MG63 (cell line): ENCODE measurements at regions not wholly inside any gene's neighbourhood (a gene's known extent, or its start where the extent isn't known, plus 50 kb on each side); places are given as distances from the start of the nearest gene placed in this dataset.

Experiments used
- DNase-seq: peaks from one replicate; pipeline ENCODE4 v3.0.0-alpha.2; 2020
- H3K27me3 ChIP-seq: fragments of 250-450 bp; sonication (Bioruptor Pico); 2 replicates; pipeline ENCODE4 v1.5.1; 2020; ENCODE audit warnings: mild to moderate bottlenecking, moderate library complexity
- H3K36me3 ChIP-seq: fragments of 250-450 bp; sonication (Bioruptor Pico); 2 replicates; pipeline ENCODE4 v1.5.1; 2020; ENCODE audit warnings: mild to moderate bottlenecking, moderate library complexity
- H3K4me3 ChIP-seq: fragments of 250-450 bp; sonication (Bioruptor Pico); 2 replicates; pipeline ENCODE4 v1.5.1; 2020; ENCODE audit warnings: mild to moderate bottlenecking, moderate library complexity
- H3K9me3 ChIP-seq: fragments of 250-450 bp; sonication (Bioruptor Pico); 2 replicates; pipeline ENCODE4 v1.5.1; 2020; ENCODE audit warnings: mild to moderate bottlenecking, moderate library complexity

- Histone ChIP-seq H3K9me3 (no peaks in the 10 kb centered on the region), H3K36me3 (no peaks in the 10 kb centered on the region), H3K27me3 (no peaks in the 10 kb centered on the region), H3K4me3 (no peak overlapping the region)
- DNase-seq = no peak
Measured at GRCh38 chr2:19671311-19671710, 230.5 kb downstream of the TTC32 start.

- H3K36me3 ChIP-seq = no peaks in the 10 kb centered on the region
- no peaks in the 10 kb centered on the region for H3K27me3 ChIP-seq
- no peaks in the 10 kb centered on the region for H3K9me3 ChIP-seq
- H3K4me3 ChIP-seq = no peak overlapping the region
- DNase-seq = no peak
Measured at GRCh38 chr2:19670303-19670702, 231.5 kb downstream of the TTC32 start.

GRCh38 chr2:19669559-19669958 is 232.2 kb downstream of the TTC32 start:
- DNase-seq = no peak
- Histone ChIP-seq H3K36me3 (no peaks in the 10 kb centered on the region), H3K4me3 (no peak overlapping the region), H3K27me3 (no peaks in the 10 kb centered on the region), H3K9me3 (no peaks in the 10 kb centered on the region)

- Histone ChIP-seq H3K9me3 (no peaks in the 10 kb centered on the region), H3K4me3 (no peak overlapping the region), H3K36me3 (no peaks in the 10 kb centered on the region), H3K27me3 (no peaks in the 10 kb centered on the region)
- no peak for DNase-seq
Measured at GRCh38 chr2:19669126-19669525, 232.7 kb downstream of the TTC32 start.

- no peaks in the 10 kb centered on the region for H3K36me3 ChIP-seq
Measured at GRCh38 chr2:19667536-19667949, 234.2 kb downstream of the TTC32 start.

GRCh38 chr2:19667085-19667484 is 234.7 kb downstream of the TTC32 start:
- no peaks in the 10 kb centered on the region for H3K9me3 ChIP-seq
- H3K27me3 ChIP-seq = no peaks in the 10 kb centered on the region
- no peak for DNase-seq
- no peak overlapping the region for H3K4me3 ChIP-seq
- H3K36me3 ChIP-seq = no peaks in the 10 kb centered on the region

More at GRCh38 chr2:19667536-19667949, 234.2 kb downstream of the TTC32 start:
- Histone ChIP-seq H3K4me3 (no peak overlapping the region), H3K9me3 (no peaks in the 10 kb centered on the region), H3K27me3 (no peaks in the 10 kb centered on the region)
- DNase-seq = no peak

- peak; percentile 13 for DNase-seq
- H3K9me3 ChIP-seq = no peaks in the 10 kb centered on the region
- no peak overlapping the region for H3K4me3 ChIP-seq
- no peaks in the 10 kb centered on the region for H3K36me3 ChIP-seq
- H3K27me3 ChIP-seq = no peaks in the 10 kb centered on the region
Measured at GRCh38 chr2:19664646-19665045, 237.1 kb downstream of the TTC32 start.

GRCh38 chr2:19659024-19659792 is 242.6 kb downstream of the TTC32 start:
- no peaks in the 10 kb centered on the region for H3K27me3 ChIP-seq
- H3K4me3 ChIP-seq = no peak overlapping the region
- H3K9me3 ChIP-seq = no peaks in the 10 kb centered on the region; the same call in 1 of the 2 replicates
- H3K36me3 ChIP-seq = no peaks in the 10 kb centered on the region
- DNase-seq = no peak

- no peak overlapping the region for H3K4me3 ChIP-seq
- no peaks in the 10 kb centered on the region; the same call in 1 of the 2 replicates for H3K9me3 ChIP-seq
- DNase-seq = no peak
- no peaks in the 10 kb centered on the region for H3K27me3 ChIP-seq
- H3K36me3 ChIP-seq = no peaks in the 10 kb centered on the region
Measured at GRCh38 chr2:19656011-19656410, 245.8 kb downstream of the TTC32 start.

- Histone ChIP-seq H3K27me3 (no peaks in the 10 kb centered on the region), H3K36me3 (no peaks in the 10 kb centered on the region), H3K4me3 (no peak overlapping the region), H3K9me3 (no peaks in the 10 kb centered on the region; the same call in 1 of the 2 replicates)
- no peak for DNase-seq
Measured at GRCh38 chr2:19654310-19655090, 247.3 kb downstream of the TTC32 start.

GRCh38 chr2:19653509-19653908 is 248.3 kb downstream of the TTC32 start:
- Histone ChIP-seq H3K9me3 (no peaks in the 10 kb centered on the region; the same call in 1 of the 2 replicates), H3K4me3 (no peak overlapping the region), H3K36me3 (no peaks in the 10 kb centered on the region), H3K27me3 (no peaks in the 10 kb centered on the region)
- DNase-seq = no peak

GRCh38 chr2:19652811-19653210 is 249.0 kb downstream of the TTC32 start:
- H3K4me3 ChIP-seq = no peak overlapping the region
- H3K27me3 ChIP-seq = no peaks in the 10 kb centered on the region
- DNase-seq = no peak
- no peaks in the 10 kb centered on the region; the same call in 1 of the 2 replicates for H3K9me3 ChIP-seq
- no peaks in the 10 kb centered on the region for H3K36me3 ChIP-seq

- H3K27me3 ChIP-seq = no peaks in the 10 kb centered on the region
- H3K9me3 ChIP-seq = no peaks in the 10 kb centered on the region
- H3K4me3 ChIP-seq = no peak overlapping the region
- no peaks in the 10 kb centered on the region for H3K36me3 ChIP-seq
- DNase-seq = peak; percentile 26
Measured at GRCh38 chr2:19651466-19651865, 250.3 kb downstream of the TTC32 start.

GRCh38 chr2:19649785-19650380 is 251.9 kb downstream of the TTC32 start:
- H3K4me3 ChIP-seq = no peak overlapping the region
- no peaks in the 10 kb centered on the region for H3K9me3 ChIP-seq
- H3K27me3 ChIP-seq = no peaks in the 10 kb centered on the region
- H3K36me3 ChIP-seq = no peaks in the 10 kb centered on the region
- DNase-seq = peak; percentile 89

GRCh38 chr2:19649142-19649541 is 252.6 kb downstream of the TTC32 start:
- no peaks in the 10 kb centered on the region for H3K27me3 ChIP-seq
- DNase-seq = no peak
- no peaks in the 10 kb centered on the region for H3K9me3 ChIP-seq
- no peak overlapping the region for H3K4me3 ChIP-seq
- H3K36me3 ChIP-seq = no peaks in the 10 kb centered on the region

- Histone ChIP-seq H3K9me3 (no peaks in the 10 kb centered on the region), H3K4me3 (no peak overlapping the region), H3K36me3 (no peaks in the 10 kb centered on the region), H3K27me3 (no peaks in the 10 kb centered on the region)
- peak; percentile 85 for DNase-seq
Measured at GRCh38 chr2:19648583-19648982, 253.2 kb downstream of the TTC32 start.

- no peaks in the 10 kb centered on the region for H3K9me3 ChIP-seq
- no peaks in the 10 kb centered on the region for H3K27me3 ChIP-seq
- no peak overlapping the region for H3K4me3 ChIP-seq
- H3K36me3 ChIP-seq = no peaks in the 10 kb centered on the region
- no peak for DNase-seq
Measured at GRCh38 chr2:19646987-19647386, 254.8 kb downstream of the TTC32 start.
